ENCODE measurements at regions not wholly inside any gene's neighbourhood (a gene's known extent, or its start where the extent isn't known, plus 50 kb on each side); places are given as distances from the start of the nearest gene placed in this dataset.

DNA sequence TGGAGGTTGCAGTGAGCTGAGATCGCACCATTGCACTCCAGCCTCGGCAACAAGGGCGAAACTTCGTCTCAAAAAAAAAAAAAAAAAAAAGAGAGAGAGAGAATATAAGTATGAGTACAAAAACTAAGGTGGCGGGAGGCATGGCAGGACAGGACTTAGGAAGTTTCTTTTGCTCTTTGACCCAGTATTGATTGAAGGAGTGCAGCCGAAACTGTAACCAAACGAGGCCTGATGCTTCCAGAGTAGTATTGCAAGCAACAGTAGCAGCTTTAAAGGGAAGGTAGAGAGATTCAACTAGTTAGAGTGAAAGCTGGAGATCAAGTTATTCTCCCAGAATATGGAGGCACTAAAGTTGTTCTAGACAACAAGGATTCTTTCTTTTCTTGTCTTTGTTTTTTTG, 99.2 kb upstream of the CASZ1 start:
- in situ Hi-C loops (cut with MboI; ENCODE audit: low sequenced_read_pairs in 4 of 4): no loop called here
- no peak for TF ChIP-seq POLR2A (IDR thresholded peaks at IDR 0.05)
- TF ChIP-seq, protein P1, sequence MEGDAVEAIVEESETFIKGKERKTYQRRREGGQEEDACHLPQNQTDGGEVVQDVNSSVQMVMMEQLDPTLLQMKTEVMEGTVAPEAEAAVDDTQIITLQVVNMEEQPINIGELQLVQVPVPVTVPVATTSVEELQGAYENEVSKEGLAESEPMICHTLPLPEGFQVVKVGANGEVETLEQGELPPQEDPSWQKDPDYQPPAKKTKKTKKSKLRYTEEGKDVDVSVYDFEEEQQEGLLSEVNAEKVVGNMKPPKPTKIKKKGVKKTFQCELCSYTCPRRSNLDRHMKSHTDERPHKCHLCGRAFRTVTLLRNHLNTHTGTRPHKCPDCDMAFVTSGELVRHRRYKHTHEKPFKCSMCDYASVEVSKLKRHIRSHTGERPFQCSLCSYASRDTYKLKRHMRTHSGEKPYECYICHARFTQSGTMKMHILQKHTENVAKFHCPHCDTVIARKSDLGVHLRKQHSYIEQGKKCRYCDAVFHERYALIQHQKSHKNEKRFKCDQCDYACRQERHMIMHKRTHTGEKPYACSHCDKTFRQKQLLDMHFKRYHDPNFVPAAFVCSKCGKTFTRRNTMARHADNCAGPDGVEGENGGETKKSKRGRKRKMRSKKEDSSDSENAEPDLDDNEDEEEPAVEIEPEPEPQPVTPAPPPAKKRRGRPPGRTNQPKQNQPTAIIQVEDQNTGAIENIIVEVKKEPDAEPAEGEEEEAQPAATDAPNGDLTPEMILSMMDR (IDR thresholded peaks at IDR 0.05 in 4 of 5, conservative IDR thresholded peaks at IDR 0.05 in 1 of 5): no peak
- H3K27me3 ChIP-seq: peaks cover 2 to 15% (median 8%) of the 10 kb centered on the region in 3 donors
- H3K4me1 ChIP-seq: no peaks in the 10 kb centered on the region
- H3K27ac ChIP-seq: no peak overlapping the region
- DNase-seq (no peak), ATAC-seq (no peak)
- no peaks in the 10 kb centered on the region for H3K9me3 ChIP-seq
- intact Hi-C loops (cut with DNase I; ENCODE audit: low total_unique reads): no loop called here
- no peaks in the 10 kb centered on the region for H3K36me3 ChIP-seq
- no peak overlapping the region for H3K4me3 ChIP-seq

DNA sequence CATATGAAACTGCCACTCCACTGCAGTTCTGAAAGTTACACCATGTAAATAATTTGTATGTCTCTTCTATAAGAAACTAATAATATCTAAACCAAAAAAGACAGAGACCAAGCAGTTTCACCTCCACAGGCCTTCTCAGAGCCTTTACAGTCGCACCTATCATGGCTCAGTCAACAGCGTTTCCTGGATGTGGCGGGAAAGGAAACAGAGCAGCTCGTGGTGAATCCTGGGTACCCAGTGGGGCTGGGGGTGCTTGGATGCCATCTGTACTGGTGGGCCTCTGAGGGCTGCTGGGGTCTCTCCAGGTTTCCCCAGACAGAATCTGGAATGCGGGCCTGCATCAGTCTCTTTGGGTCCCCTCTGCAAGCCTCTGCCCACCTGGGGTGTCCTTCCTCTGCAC, 100.2 kb upstream of the CASZ1 start:
- H3K4me1 ChIP-seq: no peaks in the 10 kb centered on the region
- H3K4me3 ChIP-seq: no peak overlapping the region
- TF ChIP-seq, protein P1 (IDR thresholded peaks at IDR 0.05 in 4 of 5, conservative IDR thresholded peaks at IDR 0.05 in 1 of 5): no peak
- TF ChIP-seq POLR2A (IDR thresholded peaks at IDR 0.05): no peak
- intact Hi-C loops (cut with DNase I; ENCODE audit: low total_unique reads) (no loop called here), in situ Hi-C loops (cut with MboI; ENCODE audit: low sequenced_read_pairs in 4 of 4) (no loop called here)
- H3K27ac ChIP-seq: no peak overlapping the region
- no peak for DNase-seq
- no peaks in the 10 kb centered on the region for H3K36me3 ChIP-seq
- no peak for ATAC-seq
- H3K27me3 ChIP-seq: peaks cover 0 to 10% (median 5%) of the 10 kb centered on the region in 3 donors
- H3K9me3 ChIP-seq: no peaks in the 10 kb centered on the region

DNA sequence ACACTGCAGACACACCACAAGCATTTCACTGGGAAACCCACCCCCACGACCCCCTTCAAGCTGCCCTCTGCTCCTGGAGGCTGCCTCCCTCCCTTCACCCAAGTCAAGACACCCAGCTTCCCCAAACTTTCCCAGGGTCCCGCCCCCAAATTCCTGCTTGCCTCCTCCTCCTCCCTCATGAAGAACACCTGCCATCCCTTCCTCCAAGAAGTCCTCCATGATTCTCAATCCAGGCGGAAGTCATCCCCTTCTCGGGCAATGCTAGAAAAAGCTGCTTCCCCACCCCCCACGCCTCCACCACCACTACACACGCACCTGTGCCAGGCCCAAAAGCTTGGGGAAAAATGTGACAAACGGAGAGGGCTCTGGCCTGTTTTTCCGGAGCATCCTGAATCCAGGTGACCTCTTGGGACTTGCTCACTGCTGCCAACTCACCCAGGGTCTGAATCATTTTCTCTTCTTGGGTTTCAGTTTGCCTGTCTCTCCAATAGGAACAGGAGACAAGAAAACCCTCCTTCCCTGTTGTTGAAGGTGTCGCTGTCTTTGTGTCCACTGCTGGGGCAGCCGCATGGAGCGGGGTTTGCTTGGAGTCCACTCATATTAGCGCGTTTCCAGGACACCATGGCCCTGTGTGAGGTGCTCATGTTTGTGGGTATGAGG, 101.0 kb upstream of the CASZ1 start:
- Histone ChIP-seq H3K27me3 (peaks cover 0 to 10% (median 5%) of the 10 kb centered on the region in 3 donors), H3K9me3 (no peaks in the 10 kb centered on the region), H3K36me3 (no peaks in the 10 kb centered on the region), H3K27ac (no peak overlapping the region), H3K4me3 (no peak overlapping the region), H3K4me1 (no peaks in the 10 kb centered on the region)
- TF ChIP-seq POLR2A (IDR thresholded peaks at IDR 0.05): no peak
- TF ChIP-seq, protein P1 (IDR thresholded peaks at IDR 0.05 in 4 of 5, conservative IDR thresholded peaks at IDR 0.05 in 1 of 5): no peak
- ATAC-seq (no peak), DNase-seq (no peak)
- intact Hi-C loops (cut with DNase I; ENCODE audit: low total_unique reads) (no loop called here), in situ Hi-C loops (cut with MboI; ENCODE audit: low sequenced_read_pairs in 4 of 4) (no loop called here)

DNA sequence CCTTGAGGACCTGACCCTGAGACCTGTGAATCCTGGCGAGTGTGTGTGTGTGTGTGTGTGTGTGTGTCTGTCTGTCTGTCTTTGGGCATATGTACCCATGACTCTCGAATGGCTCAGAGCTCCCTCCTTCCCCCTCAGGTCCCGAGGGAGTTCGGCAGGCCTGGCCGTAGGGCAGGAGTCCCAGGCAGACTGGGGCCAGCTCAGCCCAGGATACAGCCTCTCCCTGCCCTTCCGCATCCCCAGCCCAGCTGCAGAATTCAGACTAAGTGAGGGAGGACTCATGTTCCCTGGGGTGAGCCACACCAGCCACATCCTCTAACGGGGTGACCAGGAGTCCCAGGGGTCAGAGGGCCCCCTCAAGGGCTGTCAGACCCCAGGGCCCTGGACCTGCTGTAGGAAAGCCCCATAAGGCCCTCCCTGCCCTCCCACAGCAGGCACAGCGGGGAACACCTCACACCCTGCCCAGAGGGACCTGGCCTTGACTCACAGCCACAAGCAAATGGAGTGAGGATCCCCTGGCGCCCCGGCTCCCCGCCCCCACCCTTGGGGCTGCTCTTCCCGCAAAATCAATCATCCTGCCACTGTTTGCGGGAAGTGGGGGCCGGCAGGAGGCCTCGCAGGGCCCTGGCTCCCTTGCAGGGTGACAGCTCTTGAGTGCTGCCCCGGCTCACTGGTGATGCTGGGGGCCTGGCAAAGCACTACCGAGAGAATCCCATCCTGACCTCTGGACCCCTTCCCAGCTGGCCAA, 101.7 kb upstream of the CASZ1 start:
- TF ChIP-seq, protein P1 (IDR thresholded peaks at IDR 0.05 in 4 of 5, conservative IDR thresholded peaks at IDR 0.05 in 1 of 5): no peak
- TF ChIP-seq POLR2A (IDR thresholded peaks at IDR 0.05): no peak
- ATAC-seq: no peak
- intact Hi-C loops (cut with DNase I; ENCODE audit: low total_unique reads): no loop called here
- Histone ChIP-seq H3K4me3 (no peak overlapping the region), H3K9me3 (no peaks in the 10 kb centered on the region), H3K27ac (no peak overlapping the region), H3K4me1 (no peaks in the 10 kb centered on the region), H3K27me3 (peaks cover 0 to 10% (median 5%) of the 10 kb centered on the region in 3 donors), H3K36me3 (no peaks in the 10 kb centered on the region)
- in situ Hi-C loops (cut with MboI; ENCODE audit: low sequenced_read_pairs in 4 of 4): no loop called here
- DNase-seq: no peak

Data from gastrocnemius medialis (tissue), 4 donors.